ENCODE measurements at regions not wholly inside any gene's neighbourhood (a gene's known extent, or its start where the extent isn't known, plus 50 kb on each side); places are given as distances from the start of the nearest gene placed in this dataset.
"Not testable (repeated sequence)": the region's sequence is repeated elsewhere in the genome, so short reads cannot be mapped to it uniquely, and the experiment has no call there.

GRCh38 chr5:135147294-135148090, 113.5 kb upstream of the PITX1 start:
- DNase-seq (ENCODE audit: low spot score): no peak
- in situ Hi-C loops (cut with MboI; ENCODE audit: low sequenced_read_pairs, unreplicated experiment): no loop called here
- no peak for TF ChIP-seq CTCF (IDR thresholded peaks at IDR 0.05; ENCODE audit: borderline replicate concordance, control extremely low read depth, extremely low read depth, insufficient read depth, missing control alignments)

GRCh38 chr5:135145985-135146384, 112.0 kb upstream of the PITX1 start:
- no peak for TF ChIP-seq CTCF (IDR thresholded peaks at IDR 0.05; ENCODE audit: borderline replicate concordance, control extremely low read depth, extremely low read depth, insufficient read depth, missing control alignments)
- no peak for DNase-seq (ENCODE audit: low spot score)
- in situ Hi-C loops (cut with MboI; ENCODE audit: low sequenced_read_pairs, unreplicated experiment): no loop called here

- DNase-seq (ENCODE audit: low spot score); in situ Hi-C loops (cut with MboI; ENCODE audit: low sequenced_read_pairs, unreplicated experiment): not testable (repeated sequence)
Measured at GRCh38 chr5:135143682-135144081, 109.7 kb upstream of the PITX1 start.

GRCh38 chr5:135141303-135142268, 107.6 kb upstream of the PITX1 start:
- in situ Hi-C loops (cut with MboI; ENCODE audit: low sequenced_read_pairs, unreplicated experiment): no loop called here
- no peak for DNase-seq (ENCODE audit: low spot score)
- no peak for TF ChIP-seq CTCF (IDR thresholded peaks at IDR 0.05; ENCODE audit: borderline replicate concordance, control extremely low read depth, extremely low read depth, insufficient read depth, missing control alignments)

- DNase-seq (ENCODE audit: low spot score): no peak
- in situ Hi-C loops (cut with MboI; ENCODE audit: low sequenced_read_pairs, unreplicated experiment): no loop called here
- no peak for TF ChIP-seq CTCF (IDR thresholded peaks at IDR 0.05; ENCODE audit: borderline replicate concordance, control extremely low read depth, extremely low read depth, insufficient read depth, missing control alignments)
Measured at GRCh38 chr5:135140446-135141204, 106.6 kb upstream of the PITX1 start.

- DNase-seq (ENCODE audit: low spot score): no peak
- in situ Hi-C loops (cut with MboI; ENCODE audit: low sequenced_read_pairs, unreplicated experiment): no loop called here
- no peak for TF ChIP-seq CTCF (IDR thresholded peaks at IDR 0.05; ENCODE audit: borderline replicate concordance, control extremely low read depth, extremely low read depth, insufficient read depth, missing control alignments)
Measured at GRCh38 chr5:135139381-135140134, 105.5 kb upstream of the PITX1 start.
